Fibroblast of villous mesenchyme (primary cell): ENCODE measurements at regions not wholly inside any gene's neighbourhood (a gene's known extent, or its start where the extent isn't known, plus 50 kb on each side); places are given as distances from the start of the nearest gene placed in this dataset.

Experiments used
- DNase-seq: peaks from one replicate; pipeline ENCODE4 v3.0.0-alpha.2; 2010; ENCODE audit warnings: low read depth
- H3K4me3 ChIP-seq: 2 replicates; pipeline ENCODE4 v1.5.1; 2011; ENCODE audit warnings: low read depth, mild to moderate bottlenecking, low read length
- TF ChIP-seq, protein P1 (sequence below): IDR thresholded peaks from 2 replicates; pipeline ENCODE4 v1.5.1; 2012; ENCODE audit warnings: low read depth, mild to moderate bottlenecking, low read length; ENCODE audit not compliant: insufficient read depth

DNA sequence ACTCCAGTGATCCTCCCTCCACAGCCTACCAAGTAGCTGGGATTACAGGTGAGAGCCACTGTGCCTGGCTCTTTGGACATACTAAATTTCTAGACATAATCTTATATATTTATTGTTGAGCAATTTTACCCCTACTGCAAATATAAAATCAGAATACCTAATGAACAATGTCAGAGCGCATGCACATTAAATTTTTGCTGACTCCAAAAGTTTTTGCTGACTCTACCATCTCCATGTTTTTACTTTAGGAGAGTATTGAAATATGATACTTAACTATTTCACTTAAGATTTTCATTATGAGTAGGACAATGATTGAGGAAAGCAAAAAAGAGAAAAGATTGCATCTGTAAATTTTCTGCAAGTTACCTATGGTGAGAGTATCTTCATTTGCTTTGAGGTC is 402.3 kb downstream of the LRRC70 start:
- TF ChIP-seq, protein P1, sequence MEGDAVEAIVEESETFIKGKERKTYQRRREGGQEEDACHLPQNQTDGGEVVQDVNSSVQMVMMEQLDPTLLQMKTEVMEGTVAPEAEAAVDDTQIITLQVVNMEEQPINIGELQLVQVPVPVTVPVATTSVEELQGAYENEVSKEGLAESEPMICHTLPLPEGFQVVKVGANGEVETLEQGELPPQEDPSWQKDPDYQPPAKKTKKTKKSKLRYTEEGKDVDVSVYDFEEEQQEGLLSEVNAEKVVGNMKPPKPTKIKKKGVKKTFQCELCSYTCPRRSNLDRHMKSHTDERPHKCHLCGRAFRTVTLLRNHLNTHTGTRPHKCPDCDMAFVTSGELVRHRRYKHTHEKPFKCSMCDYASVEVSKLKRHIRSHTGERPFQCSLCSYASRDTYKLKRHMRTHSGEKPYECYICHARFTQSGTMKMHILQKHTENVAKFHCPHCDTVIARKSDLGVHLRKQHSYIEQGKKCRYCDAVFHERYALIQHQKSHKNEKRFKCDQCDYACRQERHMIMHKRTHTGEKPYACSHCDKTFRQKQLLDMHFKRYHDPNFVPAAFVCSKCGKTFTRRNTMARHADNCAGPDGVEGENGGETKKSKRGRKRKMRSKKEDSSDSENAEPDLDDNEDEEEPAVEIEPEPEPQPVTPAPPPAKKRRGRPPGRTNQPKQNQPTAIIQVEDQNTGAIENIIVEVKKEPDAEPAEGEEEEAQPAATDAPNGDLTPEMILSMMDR = no peak
- DNase-seq = no peak
- no peak overlapping the region for H3K4me3 ChIP-seq

DNA sequence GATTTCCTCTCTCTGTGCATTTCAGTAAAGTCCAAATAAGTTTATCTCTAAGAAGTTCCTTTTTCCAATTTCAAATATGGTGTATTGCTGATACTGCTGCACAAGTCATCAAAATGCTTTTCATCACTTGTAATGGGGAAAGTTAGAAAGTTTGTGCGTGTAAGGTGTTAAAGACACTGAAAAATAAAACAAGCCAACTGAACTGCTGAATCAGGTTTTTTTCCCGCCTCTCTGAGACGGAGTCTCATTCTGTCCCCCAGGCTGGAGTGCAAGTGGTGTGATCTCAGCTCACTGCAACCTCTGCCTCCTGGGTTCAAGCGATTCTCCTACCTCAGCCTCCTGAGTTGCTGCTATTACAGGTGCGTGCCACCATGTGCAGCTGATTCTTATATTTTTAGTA is 400.9 kb downstream of the LRRC70 start:
- TF ChIP-seq, protein P1 = no peak
- H3K4me3 ChIP-seq = no peak overlapping the region
- DNase-seq = no peak

DNA sequence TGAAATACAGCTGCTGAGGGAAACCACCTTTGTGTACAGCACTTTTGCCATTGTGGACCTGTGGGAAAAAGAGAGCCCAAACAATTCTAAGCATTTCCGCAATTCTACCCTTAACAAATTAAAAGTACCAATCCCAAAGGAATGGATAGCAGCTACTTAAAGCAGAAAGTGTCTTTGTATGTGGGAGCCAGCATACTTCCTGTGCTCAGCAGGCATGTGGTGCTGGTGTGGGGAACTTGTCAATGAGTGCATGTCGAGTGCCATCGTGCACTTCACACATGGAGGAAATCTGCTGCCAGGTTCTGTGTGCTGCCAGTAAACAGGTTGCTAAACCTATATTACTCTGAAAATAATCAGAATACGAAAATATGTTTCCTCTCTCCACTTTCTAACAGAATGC is 399.0 kb downstream of the LRRC70 start:
- TF ChIP-seq, protein P1 = no peak
- H3K4me3 ChIP-seq = no peak overlapping the region
- no peak for DNase-seq

DNA sequence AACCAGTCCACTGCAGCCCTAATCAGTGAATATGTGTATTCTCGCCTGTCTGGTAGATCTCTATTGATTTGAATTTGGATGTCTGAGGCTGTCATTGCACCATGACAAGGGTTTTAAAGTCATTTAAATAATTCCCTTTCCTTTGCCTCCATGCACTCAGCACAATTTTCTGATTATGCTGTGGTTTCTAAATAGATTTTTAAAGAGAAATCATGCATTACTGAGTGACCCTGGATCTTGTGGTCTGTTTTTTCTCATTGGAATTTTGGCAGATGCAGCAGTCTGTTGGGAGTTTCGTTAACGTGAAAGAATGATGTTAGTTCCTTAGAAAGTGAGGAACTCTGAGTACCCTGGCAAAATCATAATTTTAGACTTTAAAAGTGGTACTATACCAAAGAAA is 396.0 kb downstream of the LRRC70 start:
- TF ChIP-seq, protein P1 = no peak
- DNase-seq = no peak
- H3K4me3 ChIP-seq = no peak overlapping the region

- DNase-seq = no peak
- TF ChIP-seq, protein P1 = no peak
- no peak overlapping the region for H3K4me3 ChIP-seq
These were observed 390.9 kb downstream of the LRRC70 start for GRCh38 chr5:62969409-62970120.

GRCh38 chr5:62964428-62964827 is 385.8 kb downstream of the LRRC70 start:
- TF ChIP-seq, protein P1 = no peak
- DNase-seq = no peak
- no peak overlapping the region for H3K4me3 ChIP-seq

DNA sequence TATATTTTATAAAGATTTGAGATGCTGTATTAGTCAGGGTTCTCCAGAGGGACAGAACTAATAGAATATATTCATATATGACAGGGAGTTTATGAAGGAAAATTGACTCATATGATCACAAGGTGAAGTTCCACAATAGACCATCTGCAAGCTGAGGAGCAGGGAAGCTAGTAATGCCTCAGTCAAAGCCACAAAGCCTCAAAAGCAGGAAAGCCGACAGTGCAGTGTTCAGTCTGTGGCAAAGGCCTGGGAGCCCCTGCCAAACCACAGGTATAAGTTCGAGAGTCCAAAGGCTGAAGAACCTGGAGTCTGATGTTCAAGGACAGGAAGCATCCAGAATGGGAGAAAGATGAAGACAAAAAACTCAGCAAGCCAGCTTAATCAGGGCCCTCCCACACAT is 382.2 kb downstream of the LRRC70 start:
- TF ChIP-seq, protein P1 = no peak
- no peak overlapping the region for H3K4me3 ChIP-seq
- DNase-seq = no peak
